Heart right ventricle (tissue), 16 donors: ENCODE measurements at regions not wholly inside any gene's neighbourhood (a gene's known extent, or its start where the extent isn't known, plus 50 kb on each side); places are given as distances from the start of the nearest gene placed in this dataset.

Experiments
- ATAC-seq, 8 donors: fragments of 200-7000 bp; cut with Tn5 transposase; one replicate each; pipeline ENCODE4 v1.9.1; 2020; ENCODE audit warnings: mild to moderate bottlenecking in 8 of 8, moderate library complexity in 8 of 8, moderate number of reproducible peaks in 1 of 8
- DNase-seq, 2 donors: peaks; one replicate each; pipeline ENCODE4 v3.0.0-alpha.2; 2020
- H3K27ac ChIP-seq, 10 donors: fragments of 200-600 bp; sonication (generic) in 2 of 10; one replicate each; pipeline versions ENCODE4 v1.5.0 to v1.8.0; 2020 to 2022; ENCODE audit warnings: mild to moderate bottlenecking in 3 of 10
- H3K27me3 ChIP-seq, 7 donors: fragments of 200-600 bp; one replicate each; pipeline ENCODE4 v1.8.0; 2021 to 2022; ENCODE audit warnings: mild to moderate bottlenecking in 2 of 7
- H3K36me3 ChIP-seq, 9 donors: fragments of 200-600 bp; sonication (generic) in 1 of 9; one replicate each; pipeline versions ENCODE4 v1.5.0 to v1.8.0; 2020 to 2022; ENCODE audit warnings: mild to moderate bottlenecking in 2 of 9
- H3K4me1 ChIP-seq, 9 donors: fragments of 200-600 bp; sonication (generic) in 1 of 9; one replicate each; pipeline versions ENCODE4 v1.5.0 to v1.8.0; 2020 to 2022; ENCODE audit warnings: mild to moderate bottlenecking in 4 of 9
- H3K4me3 ChIP-seq, 10 donors: fragments of 200-600 bp; sonication (generic) in 2 of 10; one replicate each; pipeline versions ENCODE4 v1.5.0 to v1.8.0; 2020 to 2022; ENCODE audit warnings: mild to moderate bottlenecking in 7 of 10, moderate library complexity in 2 of 10
- H3K9me3 ChIP-seq, 11 donors: fragments of 200-600 bp in 10 of 11; sonication (generic) in 2 of 11; one replicate each; pipeline versions ENCODE4 v1.5.0 to v1.8.0; 2013 to 2022; ENCODE audit warnings: mild to moderate bottlenecking in 2 of 11, control low read depth in 1 of 11, moderate library complexity in 1 of 11
- WGBS, 2 donors: extraction: QIAGEN DNeasy Blood & Tissue Kit; methylation state at CpG; one replicate each; pipeline ENCODE4 v1.1.7; 2013; ENCODE audit warnings: inconsistent platforms in 1 of 2; 5-methylcytosine and 5-hydroxymethylcytosine counted together
- intact Hi-C, 10 donors: fragments of 100-400 bp; cut with DNase I; formaldehyde crosslinking; loops; one replicate each; pipeline versions ENCODE4 v1.11.1 to v1.14.2; 2022
- TF ChIP-seq, protein P1 (sequence below), 9 donors: fragments of 200-600 bp; sonication (generic) in 2 of 9; IDR thresholded peaks; one replicate each; pipeline versions ENCODE4 v1.5.0 to v1.8.0; 2021 to 2022; ENCODE audit warnings: antibody characterized with exemption in 9 of 9, mild to moderate bottlenecking in 5 of 9, moderate library complexity in 1 of 9
- donor health status: Arrhythmogenic right ventricular cardiomyopathy.
- donor health status: ischemic (EF 13 %, LVEDD 7.1; RV severe dilation, severe dysfunction).
- donor health status: healthy with polysubstance abuse.
- donor health status: DM: no; HTN: yes; CAD: no.
- donor health status: DM: no; HTN: no; CAD: no.
- donor health status: ischemic (EF 25% LVEDD 6.9; RV normal size, moderate dysfunction).
- donor health status: ischemic (EF 25% LVEDD 5.7; RV mildly dilated, moderate dysfunction).
- donor health status: healthy.
- donor health status: DM: yes; HTN: yes; CAD: no.
- donor health status: Ischemic cardiomyopathy.
- donor health status: ischemic (EF 35%, LVEDD 5.7; RV mildly dilated, moderate dysfunction).
- donor health status: nonischemic (EF 11% LVEDD 7.7; RV severe dilation, severe dysfunction).
- donor health status: DM: yes; HTN: yes; CAD: no.
- donor health status: PGD.
- donor health status: ischemic (EF 29% LVEDD 5.4; RV normal size, mild dysfunction).
- donor health status: nonischemic (EF 23%, LVEDD 6.1; RV moderate dilation, normal function).

GRCh38 chr2:128797092-128797491 lies 478.4 kb upstream of the HS6ST1 start:
- TF ChIP-seq, protein P1, sequence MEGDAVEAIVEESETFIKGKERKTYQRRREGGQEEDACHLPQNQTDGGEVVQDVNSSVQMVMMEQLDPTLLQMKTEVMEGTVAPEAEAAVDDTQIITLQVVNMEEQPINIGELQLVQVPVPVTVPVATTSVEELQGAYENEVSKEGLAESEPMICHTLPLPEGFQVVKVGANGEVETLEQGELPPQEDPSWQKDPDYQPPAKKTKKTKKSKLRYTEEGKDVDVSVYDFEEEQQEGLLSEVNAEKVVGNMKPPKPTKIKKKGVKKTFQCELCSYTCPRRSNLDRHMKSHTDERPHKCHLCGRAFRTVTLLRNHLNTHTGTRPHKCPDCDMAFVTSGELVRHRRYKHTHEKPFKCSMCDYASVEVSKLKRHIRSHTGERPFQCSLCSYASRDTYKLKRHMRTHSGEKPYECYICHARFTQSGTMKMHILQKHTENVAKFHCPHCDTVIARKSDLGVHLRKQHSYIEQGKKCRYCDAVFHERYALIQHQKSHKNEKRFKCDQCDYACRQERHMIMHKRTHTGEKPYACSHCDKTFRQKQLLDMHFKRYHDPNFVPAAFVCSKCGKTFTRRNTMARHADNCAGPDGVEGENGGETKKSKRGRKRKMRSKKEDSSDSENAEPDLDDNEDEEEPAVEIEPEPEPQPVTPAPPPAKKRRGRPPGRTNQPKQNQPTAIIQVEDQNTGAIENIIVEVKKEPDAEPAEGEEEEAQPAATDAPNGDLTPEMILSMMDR (IDR thresholded peaks at IDR 0.05): no peak
- Histone ChIP-seq H3K27me3 (no peaks in the 10 kb centered on the region), H3K4me3 (no peak overlapping the region), H3K4me1 (peaks cover 0 to 8% (median 0%) of the 10 kb centered on the region in 9 donors), H3K36me3 (no peaks in the 10 kb centered on the region), H3K9me3 (no peaks in the 10 kb centered on the region), H3K27ac (no peak overlapping the region)
- ATAC-seq: peak in 5 of 8 donors; percentile 48 to 76 (median 62)
- intact Hi-C loops: no loop called here
- no peak for DNase-seq
- WGBS, 2 donors: 42 to 58% methylated on average over 4 of the region's 4 CpGs

- H3K9me3 ChIP-seq: no peaks in the 10 kb centered on the region
- TF ChIP-seq, protein P1 (IDR thresholded peaks at IDR 0.05): no peak
- H3K36me3 ChIP-seq: no peaks in the 10 kb centered on the region
- no peak for ATAC-seq
- no peak overlapping the region for H3K27ac ChIP-seq
- H3K27me3 ChIP-seq: no peaks in the 10 kb centered on the region
- H3K4me3 ChIP-seq: no peak overlapping the region
- DNase-seq: no peak
- WGBS, 2 donors: 93 to 94% methylated on average over 7 of the region's 7 CpGs
- intact Hi-C loops: no loop called here
- peaks cover 0 to 8% (median 0%) of the 10 kb centered on the region in 9 donors for H3K4me1 ChIP-seq
Observed at GRCh38 chr2:128797533-128797932, 478.9 kb upstream of the HS6ST1 start.

GRCh38 chr2:128797937-128798336 lies 479.3 kb upstream of the HS6ST1 start:
- peak in 1 of 8 donors; percentile 17 for ATAC-seq
- TF ChIP-seq, protein P1 (IDR thresholded peaks at IDR 0.05): no peak
- Histone ChIP-seq H3K9me3 (no peaks in the 10 kb centered on the region), H3K4me3 (no peak overlapping the region), H3K4me1 (peaks cover 0 to 8% (median 0%) of the 10 kb centered on the region in 9 donors), H3K36me3 (no peaks in the 10 kb centered on the region), H3K27ac (no peak overlapping the region), H3K27me3 (no peaks in the 10 kb centered on the region)
- 80 to 94% methylated on average over 6 of the region's 6 CpGs for WGBS, 2 donors
- intact Hi-C loops: no loop called here
- no peak for DNase-seq

DNA sequence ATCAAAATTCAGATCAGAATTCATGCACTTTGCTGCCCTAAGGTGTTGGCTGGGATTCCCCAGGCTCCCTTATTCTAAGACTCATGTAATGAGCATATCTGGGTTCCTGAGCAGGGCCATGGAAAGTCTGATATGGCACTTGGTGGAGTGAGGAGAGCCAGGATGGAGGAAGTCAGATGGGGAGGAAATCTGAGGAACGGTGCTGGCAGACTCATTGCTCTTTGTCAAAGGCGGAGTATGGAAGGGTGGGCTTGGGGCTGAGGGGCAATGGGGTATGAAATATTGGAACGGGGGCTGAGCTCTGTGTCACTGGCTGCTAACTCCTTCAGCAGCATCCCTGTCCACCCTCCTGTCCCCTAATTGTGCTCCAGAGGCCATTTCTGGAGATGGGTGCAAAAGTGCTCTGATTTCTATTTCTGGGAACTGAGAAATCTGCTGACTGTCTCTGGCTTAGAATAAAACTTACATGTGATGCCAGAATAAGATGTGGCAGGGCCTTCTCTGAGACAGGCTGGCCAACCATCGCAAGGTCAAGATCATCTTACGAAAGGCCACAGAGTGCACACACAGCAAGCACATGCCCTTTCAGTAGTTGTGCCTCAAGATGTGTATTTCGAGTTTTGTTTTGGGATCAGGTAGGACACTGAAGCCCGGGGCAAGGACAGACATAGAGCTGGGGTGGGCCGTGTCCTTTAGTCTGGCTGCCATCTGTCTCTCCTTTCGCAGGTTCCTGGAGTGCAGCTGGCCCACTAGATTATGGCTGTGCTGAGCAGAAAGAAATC lies 480.0 kb upstream of the HS6ST1 start:
- intact Hi-C loops: no loop called here
- Histone ChIP-seq H3K4me3 (no peak overlapping the region), H3K36me3 (no peaks in the 10 kb centered on the region), H3K9me3 (no peaks in the 10 kb centered on the region), H3K4me1 (peaks cover 0 to 8% (median 0%) of the 10 kb centered on the region in 9 donors), H3K27me3 (no peaks in the 10 kb centered on the region), H3K27ac (no peak overlapping the region)
- DNase-seq (no peak), ATAC-seq (no peak)
- TF ChIP-seq, protein P1 (IDR thresholded peaks at IDR 0.05): no peak
- 66 to 70% methylated on average over 9 of the region's 9 CpGs for WGBS, 2 donors
